ENCODE measurements at regions not wholly inside any gene's neighbourhood (a gene's known extent, or its start where the extent isn't known, plus 50 kb on each side); places are given as distances from the start of the nearest gene placed in this dataset.

DNA sequence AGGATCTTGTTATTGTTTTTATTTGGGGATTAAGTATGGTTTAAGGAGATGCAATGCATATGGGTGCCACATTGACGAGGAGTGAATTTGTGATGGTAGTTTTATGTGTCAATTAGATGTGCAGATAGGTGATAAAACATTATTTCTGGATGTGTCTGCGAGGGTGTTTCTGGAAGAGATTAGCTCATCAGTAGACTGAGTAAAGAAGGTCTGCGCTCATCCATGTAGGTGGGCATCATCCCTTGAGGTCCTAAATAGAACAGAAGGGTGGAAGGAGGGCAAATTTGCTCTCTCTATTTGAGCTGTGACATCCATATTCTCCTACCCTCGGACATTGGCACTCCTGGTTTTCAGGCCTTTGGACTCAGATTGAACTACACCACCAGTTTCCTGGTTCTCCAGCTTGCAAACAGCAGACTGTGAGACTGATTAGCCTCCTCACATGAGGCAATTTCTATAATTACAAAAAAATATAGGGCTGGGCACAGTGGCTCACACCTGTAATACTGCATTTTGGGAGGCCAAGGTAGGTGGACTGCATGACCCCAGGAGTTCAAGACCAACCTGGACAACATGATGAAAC is 118.2 kb upstream of the ZNF678 start:
- H2AFZ ChIP-seq (ENCODE audit: low read depth, low read length) = no peak overlapping the region
- no peaks in the 10 kb centered on the region for H3K4me1 ChIP-seq (ENCODE audit: low read length)
- no peak overlapping the region for H3K9ac ChIP-seq (ENCODE audit: low read length)
- no peak for TF ChIP-seq EZH2phosphoT487 (IDR thresholded peaks at IDR 0.05; ENCODE audit: low read depth)
- H3K79me2 ChIP-seq (ENCODE audit: low read length) = no peaks in the 10 kb centered on the region
- no peaks in the 10 kb centered on the region for H3K36me3 ChIP-seq (replicated peaks; ENCODE audit: low read depth, low read length)
- no peaks in the 10 kb centered on the region for H4K20me1 ChIP-seq (ENCODE audit: insufficient read depth, low read length)
- peaks cover 10% of the 10 kb centered on the region for H3K27me3 ChIP-seq (ENCODE audit: low read depth, low read length)
- H3K4me3 ChIP-seq (ENCODE audit: low read length) = no peak overlapping the region
- no peak overlapping the region for H3K4me2 ChIP-seq (ENCODE audit: low read length)
- no peaks in the 10 kb centered on the region for H3K9me3 ChIP-seq (ENCODE audit: insufficient read depth, low read length)
- H3K27ac ChIP-seq (ENCODE audit: low read length) = no peak overlapping the region

- Histone ChIP-seq H3K9ac (ENCODE audit: low read length) (no peak overlapping the region), H3K27me3 (ENCODE audit: low read depth, low read length) (peaks cover 30% of the 10 kb centered on the region), H3K27ac (ENCODE audit: low read length) (no peak overlapping the region), H3K79me2 (ENCODE audit: low read length) (no peaks in the 10 kb centered on the region), H3K9me3 (ENCODE audit: insufficient read depth, low read length) (no peaks in the 10 kb centered on the region), H3K4me2 (ENCODE audit: low read length) (no peak overlapping the region), H3K36me3 (replicated peaks; ENCODE audit: low read depth, low read length) (no peaks in the 10 kb centered on the region), H3K4me3 (ENCODE audit: low read length) (no peak overlapping the region), H3K4me1 (ENCODE audit: low read length) (no peaks in the 10 kb centered on the region), H2AFZ (ENCODE audit: low read depth, low read length) (no peak overlapping the region), H4K20me1 (ENCODE audit: insufficient read depth, low read length) (no peaks in the 10 kb centered on the region)
- no peak for TF ChIP-seq EZH2phosphoT487 (IDR thresholded peaks at IDR 0.05; ENCODE audit: low read depth)
- TF ChIP-seq, protein P1, sequence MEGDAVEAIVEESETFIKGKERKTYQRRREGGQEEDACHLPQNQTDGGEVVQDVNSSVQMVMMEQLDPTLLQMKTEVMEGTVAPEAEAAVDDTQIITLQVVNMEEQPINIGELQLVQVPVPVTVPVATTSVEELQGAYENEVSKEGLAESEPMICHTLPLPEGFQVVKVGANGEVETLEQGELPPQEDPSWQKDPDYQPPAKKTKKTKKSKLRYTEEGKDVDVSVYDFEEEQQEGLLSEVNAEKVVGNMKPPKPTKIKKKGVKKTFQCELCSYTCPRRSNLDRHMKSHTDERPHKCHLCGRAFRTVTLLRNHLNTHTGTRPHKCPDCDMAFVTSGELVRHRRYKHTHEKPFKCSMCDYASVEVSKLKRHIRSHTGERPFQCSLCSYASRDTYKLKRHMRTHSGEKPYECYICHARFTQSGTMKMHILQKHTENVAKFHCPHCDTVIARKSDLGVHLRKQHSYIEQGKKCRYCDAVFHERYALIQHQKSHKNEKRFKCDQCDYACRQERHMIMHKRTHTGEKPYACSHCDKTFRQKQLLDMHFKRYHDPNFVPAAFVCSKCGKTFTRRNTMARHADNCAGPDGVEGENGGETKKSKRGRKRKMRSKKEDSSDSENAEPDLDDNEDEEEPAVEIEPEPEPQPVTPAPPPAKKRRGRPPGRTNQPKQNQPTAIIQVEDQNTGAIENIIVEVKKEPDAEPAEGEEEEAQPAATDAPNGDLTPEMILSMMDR (IDR thresholded peaks at IDR 0.05; ENCODE audit: low read depth, low read length) = no peak
These were observed 121.9 kb upstream of the CDC42BPA start for GRCh38 chr1:227440182-227440581.

DNA sequence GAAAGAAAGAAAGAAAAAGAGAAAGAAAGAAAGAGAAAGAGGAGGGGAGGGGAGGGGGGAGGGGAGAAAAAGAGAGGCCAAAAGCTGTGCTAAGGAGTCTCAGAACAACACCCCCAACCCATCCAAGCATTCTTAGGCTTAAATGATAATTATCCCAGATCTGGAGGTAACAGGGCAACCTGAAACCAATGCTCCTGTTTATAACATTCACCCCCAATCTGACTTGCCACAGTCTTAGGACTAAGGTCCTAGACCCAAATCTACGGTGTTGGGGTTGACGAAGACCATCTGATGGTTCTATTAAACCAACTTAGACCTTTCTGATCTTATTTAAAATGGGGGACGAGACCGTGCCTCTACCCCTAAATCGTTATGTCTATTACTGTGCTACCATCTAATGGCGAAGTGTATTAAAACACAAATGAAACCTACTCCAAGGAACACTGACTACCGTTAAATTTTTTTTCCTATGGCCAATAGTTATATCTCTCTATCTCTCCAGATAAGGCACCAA is 119.3 kb upstream of the CDC42BPA start:
- peaks cover 30% of the 10 kb centered on the region for H3K27me3 ChIP-seq (ENCODE audit: low read depth, low read length)
- peak overlapping the region; percentile 51 for H3K4me3 ChIP-seq (ENCODE audit: low read length)
- no peaks in the 10 kb centered on the region for H4K20me1 ChIP-seq (ENCODE audit: insufficient read depth, low read length)
- H3K4me1 ChIP-seq (ENCODE audit: low read length) = no peaks in the 10 kb centered on the region
- peak overlapping the region; percentile 56 for H3K4me2 ChIP-seq (ENCODE audit: low read length)
- no peak overlapping the region for H3K9ac ChIP-seq (ENCODE audit: low read length)
- H3K79me2 ChIP-seq (ENCODE audit: low read length) = no peaks in the 10 kb centered on the region
- TF ChIP-seq, protein P1 (IDR thresholded peaks at IDR 0.05; ENCODE audit: low read depth, low read length) = peak; percentile 58
- TF ChIP-seq EZH2phosphoT487 (IDR thresholded peaks at IDR 0.05; ENCODE audit: low read depth) = no peak
- H3K36me3 ChIP-seq (replicated peaks; ENCODE audit: low read depth, low read length) = no peaks in the 10 kb centered on the region
- H2AFZ ChIP-seq (ENCODE audit: low read depth, low read length) = peak overlapping the region; percentile 86; the same call in 1 of the 2 replicates
- no peaks in the 10 kb centered on the region for H3K9me3 ChIP-seq (ENCODE audit: insufficient read depth, low read length)
- no peak overlapping the region for H3K27ac ChIP-seq (ENCODE audit: low read length)

DNA sequence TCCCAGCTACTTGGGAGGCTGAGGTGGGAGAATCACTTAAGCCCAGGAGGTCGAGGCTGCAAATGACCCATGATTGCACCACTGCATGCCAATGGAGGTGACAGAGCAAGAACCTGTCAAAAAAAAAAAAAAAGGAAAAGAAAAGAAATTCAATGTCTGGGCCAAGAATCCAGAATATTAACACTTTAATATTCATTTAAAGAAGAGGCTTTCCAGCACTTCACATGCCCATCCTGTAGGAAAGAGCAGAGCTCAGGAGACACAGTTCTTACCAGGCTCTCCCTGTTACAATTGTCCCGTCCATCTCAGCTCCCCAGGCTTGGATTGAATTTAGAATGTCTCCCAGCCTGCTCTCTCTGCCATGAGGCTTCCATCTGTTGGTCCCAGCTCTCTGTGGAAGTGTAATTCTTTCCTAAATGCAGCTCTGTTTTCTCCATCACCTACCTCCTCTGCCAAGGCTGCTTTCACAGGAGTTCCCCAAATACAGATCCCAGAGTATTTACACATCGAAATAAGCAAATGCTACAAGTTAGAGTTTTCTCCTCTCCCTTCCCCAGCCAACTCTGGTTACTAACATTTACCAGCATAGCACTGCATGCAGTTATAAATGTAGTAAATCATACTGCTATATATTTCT is 116.6 kb upstream of the CDC42BPA start:
- H3K4me2 ChIP-seq (ENCODE audit: low read length) = no peak overlapping the region
- H3K27ac ChIP-seq (ENCODE audit: low read length) = no peak overlapping the region
- H3K4me3 ChIP-seq (ENCODE audit: low read length) = no peak overlapping the region
- no peaks in the 10 kb centered on the region for H4K20me1 ChIP-seq (ENCODE audit: insufficient read depth, low read length)
- TF ChIP-seq, protein P1 (IDR thresholded peaks at IDR 0.05; ENCODE audit: low read depth, low read length) = no peak
- TF ChIP-seq EZH2phosphoT487 (IDR thresholded peaks at IDR 0.05; ENCODE audit: low read depth) = no peak
- H3K4me1 ChIP-seq (ENCODE audit: low read length) = no peaks in the 10 kb centered on the region
- no peaks in the 10 kb centered on the region for H3K36me3 ChIP-seq (replicated peaks; ENCODE audit: low read depth, low read length)
- no peak overlapping the region for H2AFZ ChIP-seq (ENCODE audit: low read depth, low read length)
- no peaks in the 10 kb centered on the region for H3K79me2 ChIP-seq (ENCODE audit: low read length)
- no peak overlapping the region for H3K9ac ChIP-seq (ENCODE audit: low read length)
- peaks cover 17% of the 10 kb centered on the region for H3K27me3 ChIP-seq (ENCODE audit: low read depth, low read length)
- no peaks in the 10 kb centered on the region for H3K9me3 ChIP-seq (ENCODE audit: insufficient read depth, low read length)
